ENCODE measurements at regions not wholly inside any gene's neighbourhood (a gene's known extent, or its start where the extent isn't known, plus 50 kb on each side); places are given as distances from the start of the nearest gene placed in this dataset.

DNA sequence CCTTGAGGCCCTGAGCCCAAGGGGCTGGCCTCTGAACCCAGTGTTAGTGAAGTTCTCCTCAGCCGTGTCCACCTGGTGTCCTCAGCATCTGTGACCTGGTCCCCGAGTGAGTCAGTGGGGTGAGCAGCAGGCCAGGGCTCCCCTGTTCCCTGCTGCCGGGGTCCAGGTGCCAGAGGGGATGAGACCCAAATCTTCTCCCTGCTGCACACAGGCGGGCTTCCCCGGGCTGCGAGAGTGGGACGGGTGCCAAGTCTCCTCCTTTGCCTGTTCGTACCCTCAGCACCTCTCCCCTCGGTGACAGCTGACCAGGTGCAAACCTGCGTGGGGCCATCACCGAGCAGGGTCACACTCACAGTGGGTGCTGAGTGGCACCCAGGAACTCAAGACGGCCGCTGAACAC is 514.5 kb downstream of the TBC1D22A start:
- WGBS, 10 experiments = 70 to 83% methylated on average over 1 to 2 of the region's 13 CpGs; no CpG with 5 or more reads in 8 of the 10 experiments
- Histone ChIP-seq H3K27ac (no peak overlapping the region), H3K4me1 (replicated peaks in 1 of 2) (no peaks in the 10 kb centered on the region), H3K4me3 (no peak overlapping the region)
- in situ Hi-C loops (cut with MboI; ENCODE audit: low pct_unique_long_range_greater_than_20kb in 2 of 9, low sequenced_read_pairs in 9 of 9, unreplicated experiment in 9 of 9) = no loop called here
- no peak for ATAC-seq (replicated peaks in 6 of 8)

DNA sequence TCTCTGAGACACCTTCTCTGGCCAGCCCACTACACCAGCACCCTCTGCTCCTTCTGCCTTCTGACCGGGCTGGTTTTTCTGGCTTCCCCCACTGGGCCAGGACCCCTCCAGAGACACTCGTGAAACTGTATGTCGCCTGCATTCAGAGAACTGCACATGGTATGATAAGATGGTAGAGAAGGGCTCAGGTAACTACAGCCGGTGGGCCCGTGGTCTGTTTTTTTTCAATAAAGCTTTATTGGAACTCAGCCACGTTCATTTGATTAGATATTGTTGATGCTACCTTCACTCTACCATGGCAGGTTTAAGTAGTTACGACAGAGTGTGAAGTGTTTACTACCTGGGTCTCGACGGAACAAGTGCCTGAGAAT is 514.0 kb downstream of the TBC1D22A start:
- H3K27ac ChIP-seq = no peak overlapping the region
- WGBS, 10 experiments = 60 to 95% (median 64%) methylated on average over 1 to 6 of the region's 9 CpGs; no CpG with 5 or more reads in 5 of the 10 experiments
- in situ Hi-C loops (cut with MboI; ENCODE audit: low pct_unique_long_range_greater_than_20kb in 2 of 9, low sequenced_read_pairs in 9 of 9, unreplicated experiment in 9 of 9) = no loop called here
- H3K4me3 ChIP-seq = no peak overlapping the region
- ATAC-seq (replicated peaks in 6 of 8) = no peak
- H3K4me1 ChIP-seq (replicated peaks in 1 of 2) = no peaks in the 10 kb centered on the region

DNA sequence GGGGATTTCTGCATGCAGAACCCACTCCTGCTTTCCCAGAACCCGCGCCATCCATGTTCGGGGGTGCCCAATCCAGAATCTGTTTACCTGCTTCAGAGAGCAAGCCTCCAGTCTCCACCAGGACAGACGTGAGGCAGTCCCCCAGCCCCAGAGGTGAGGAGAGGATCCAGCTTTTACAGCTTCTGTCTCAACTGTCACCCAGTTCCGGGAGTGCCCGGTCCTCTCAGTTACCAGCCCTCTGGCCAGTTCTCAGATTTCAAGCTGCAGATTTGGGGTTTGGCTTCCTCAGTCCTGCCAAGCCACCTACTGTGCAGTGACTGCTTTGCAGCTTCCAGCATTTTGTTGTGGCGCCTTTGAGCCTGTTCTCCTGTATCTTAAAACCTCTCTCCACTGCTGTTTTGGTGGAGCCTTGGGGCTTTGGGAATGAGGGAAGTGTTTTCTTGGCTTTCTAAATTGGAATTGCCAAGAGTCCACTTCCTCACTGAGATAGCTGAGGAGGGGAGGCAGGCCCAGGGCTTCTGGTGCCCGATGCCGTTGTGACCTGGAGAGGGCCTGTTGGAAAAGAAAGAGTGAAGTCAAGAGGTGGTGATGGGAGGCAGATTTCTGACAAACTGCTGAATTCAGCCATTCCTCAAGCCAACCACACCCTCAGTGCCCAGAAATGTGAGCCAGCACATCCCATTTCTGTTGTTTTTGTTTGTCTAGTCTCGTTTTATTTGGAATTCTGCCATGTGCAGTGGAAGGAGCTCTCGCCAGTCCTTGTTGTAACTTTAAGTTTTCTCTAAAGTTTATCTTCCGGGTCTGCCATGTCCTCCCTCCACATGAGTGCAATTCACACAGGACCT is 513.4 kb downstream of the TBC1D22A start:
- in situ Hi-C loops (cut with MboI; ENCODE audit: low pct_unique_long_range_greater_than_20kb in 2 of 9, low sequenced_read_pairs in 9 of 9, unreplicated experiment in 9 of 9) = no loop called here
- Histone ChIP-seq H3K4me1 (replicated peaks in 1 of 2) (no peaks in the 10 kb centered on the region), H3K4me3 (no peak overlapping the region), H3K27ac (no peak overlapping the region)
- WGBS, 10 experiments = 0 to 83% (median 51%) methylated on average over 1 to 8 of the region's 12 CpGs
- ATAC-seq (replicated peaks in 6 of 8) = peak in 3 of 8 experiments; percentile 69 to 92 (median 78)

DNA sequence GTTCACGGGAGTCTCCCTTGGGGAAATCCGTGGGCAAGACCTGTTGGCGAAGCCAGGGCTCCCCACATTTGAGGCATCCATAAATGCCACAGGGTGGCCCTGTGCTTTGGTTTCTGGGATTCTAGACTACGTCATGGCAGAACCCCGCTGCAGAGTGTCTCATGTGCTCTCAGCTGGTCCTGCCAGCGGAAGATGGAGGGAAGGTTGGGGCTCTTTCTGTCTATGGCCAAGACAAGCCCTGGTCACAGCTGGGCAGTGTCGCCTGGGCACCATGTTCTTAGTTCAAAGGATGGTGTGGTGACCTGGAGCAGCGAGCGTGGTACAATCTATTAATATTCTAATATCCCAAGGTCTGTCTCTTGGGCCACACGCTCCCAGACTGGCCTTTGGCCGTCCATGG is 511.7 kb downstream of the TBC1D22A start:
- H3K27ac ChIP-seq = no peak overlapping the region
- H3K4me1 ChIP-seq (replicated peaks in 1 of 2) = no peaks in the 10 kb centered on the region
- no peak for ATAC-seq (replicated peaks in 6 of 8)
- no peak overlapping the region for H3K4me3 ChIP-seq
- in situ Hi-C loops (cut with MboI; ENCODE audit: low pct_unique_long_range_greater_than_20kb in 2 of 9, low sequenced_read_pairs in 9 of 9, unreplicated experiment in 9 of 9) = no loop called here
- 83 to 94% (median 92%) methylated on average over 1 to 3 of the region's 11 CpGs; no CpG with 5 or more reads in 6 of the 10 experiments for WGBS, 10 experiments

DNA sequence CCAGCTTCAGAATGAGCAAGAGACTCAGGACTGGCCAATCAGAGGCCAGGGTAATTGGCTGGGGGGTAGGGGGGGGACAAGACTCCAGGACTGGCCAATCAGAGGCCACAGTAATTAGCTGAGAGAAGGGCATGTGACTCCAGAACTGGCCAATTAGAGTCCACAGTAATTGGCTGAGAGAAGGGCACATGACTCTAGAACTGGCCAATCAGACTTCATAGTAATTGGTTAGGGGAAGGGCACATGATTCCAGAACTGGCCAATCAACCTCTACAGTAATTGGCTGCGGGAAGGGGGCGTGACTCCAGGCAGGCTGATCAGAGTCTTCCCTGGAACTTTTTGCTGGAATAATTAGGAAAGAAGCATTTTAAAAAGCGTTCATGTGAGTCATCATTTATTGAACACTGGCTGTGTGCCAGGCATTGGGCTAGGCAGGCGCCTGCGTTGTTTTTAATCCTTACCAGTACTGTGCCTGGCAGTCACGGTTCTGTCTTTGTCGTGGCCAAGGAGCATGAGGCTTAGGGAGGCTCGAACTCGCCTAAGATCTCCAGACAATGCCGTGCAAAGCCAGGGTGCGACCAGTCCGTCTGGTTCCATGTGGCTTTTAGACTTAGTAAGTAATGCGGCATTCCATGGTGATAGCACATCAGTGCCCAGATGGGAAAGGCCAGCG is 508.1 kb downstream of the TBC1D22A start:
- no peak overlapping the region for H3K4me3 ChIP-seq
- 45 to 96% (median 63%) methylated on average over 4 to 11 of the region's 14 CpGs; no CpG with 5 or more reads in 2 of the 10 experiments for WGBS, 10 experiments
- H3K27ac ChIP-seq = no peak overlapping the region
- no peak for ATAC-seq (replicated peaks in 6 of 8)
- H3K4me1 ChIP-seq (replicated peaks in 1 of 2) = no peaks in the 10 kb centered on the region
- in situ Hi-C loops (cut with MboI; ENCODE audit: low pct_unique_long_range_greater_than_20kb in 2 of 9, low sequenced_read_pairs in 9 of 9, unreplicated experiment in 9 of 9) = no loop called here

DNA sequence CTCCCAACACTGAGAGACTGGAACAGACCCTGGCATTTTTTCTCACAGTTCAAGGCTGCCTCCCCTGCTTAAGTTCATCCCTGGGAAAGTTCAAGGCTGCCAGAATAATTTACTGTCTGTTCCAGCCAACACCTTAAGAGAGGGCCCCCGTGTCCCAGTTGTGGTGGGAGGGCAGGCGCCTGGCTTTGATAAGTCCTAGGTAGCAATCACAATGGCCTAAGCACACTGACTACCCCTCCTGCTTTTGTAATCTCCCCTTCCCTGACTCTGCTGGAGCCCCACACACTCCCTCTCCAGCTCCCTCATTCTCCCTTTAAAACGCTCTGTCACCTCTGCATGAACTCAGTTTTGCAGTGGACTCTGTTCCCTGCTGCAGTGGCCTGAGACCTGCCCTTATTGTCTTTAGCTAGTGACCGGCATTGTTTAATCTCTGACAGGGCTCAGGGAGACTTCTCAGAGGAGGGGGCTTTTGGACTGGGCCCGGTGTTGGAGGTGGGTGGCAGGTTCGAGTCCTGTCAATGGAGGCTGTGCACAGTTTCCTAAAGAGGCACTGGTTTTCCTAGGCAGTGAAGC is 507.2 kb downstream of the TBC1D22A start:
- in situ Hi-C loops (cut with MboI; ENCODE audit: low pct_unique_long_range_greater_than_20kb in 2 of 9, low sequenced_read_pairs in 9 of 9, unreplicated experiment in 9 of 9) = no loop called here
- Histone ChIP-seq H3K4me3 (no peak overlapping the region), H3K27ac (no peak overlapping the region), H3K4me1 (replicated peaks in 1 of 2) (no peaks in the 10 kb centered on the region)
- ATAC-seq (replicated peaks in 6 of 8) = no peak
- 10 to 69% (median 41%) methylated on average over 1 to 6 of the region's 6 CpGs; no CpG with 5 or more reads in 2 of the 10 experiments for WGBS, 10 experiments

DNA sequence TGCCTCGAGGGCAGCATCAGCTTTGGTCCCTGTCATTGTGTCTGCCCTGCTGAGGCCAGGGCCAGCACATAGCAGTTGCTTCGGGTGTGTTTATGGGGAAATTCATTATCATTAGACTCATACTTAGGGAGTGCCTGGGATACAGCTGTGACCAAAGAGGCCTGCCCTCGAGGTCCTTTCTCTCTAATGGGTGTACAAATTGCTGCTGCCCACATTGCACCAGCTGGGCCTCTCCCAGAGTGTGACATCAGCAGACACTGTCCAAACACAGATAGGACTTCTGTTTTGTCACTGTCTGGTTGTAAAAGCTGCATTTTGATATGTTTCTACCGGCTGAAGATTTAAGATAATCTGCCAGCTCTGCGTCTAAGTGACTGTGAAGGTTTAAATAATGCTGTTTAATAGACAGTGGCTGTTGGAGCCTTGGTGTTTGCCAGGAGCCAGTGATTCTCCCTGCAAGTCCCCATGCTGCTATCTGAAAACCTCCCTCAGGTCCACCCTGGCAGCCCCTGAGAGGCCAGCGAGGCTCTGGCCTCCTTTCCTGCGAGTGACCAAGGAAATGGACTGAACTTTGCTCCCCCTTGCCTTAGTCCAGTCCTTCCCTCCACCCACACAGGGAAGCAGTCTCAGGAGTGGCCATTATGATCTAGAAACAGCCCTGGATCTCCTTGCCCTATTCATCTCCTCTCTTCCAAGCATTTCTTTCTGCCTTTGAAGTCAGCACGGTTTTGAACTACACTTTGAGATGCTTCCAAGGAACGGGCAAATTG is 505.2 kb downstream of the TBC1D22A start:
- in situ Hi-C loops (cut with MboI; ENCODE audit: low pct_unique_long_range_greater_than_20kb in 2 of 9, low sequenced_read_pairs in 9 of 9, unreplicated experiment in 9 of 9) = no loop called here
- WGBS, 10 experiments = 13 to 79% (median 34%) methylated on average over 1 to 7 of the region's 9 CpGs; no CpG with 5 or more reads in 2 of the 10 experiments
- peak in 2 of 8 experiments; percentile 39 to 64 for ATAC-seq (replicated peaks in 6 of 8)
- H3K4me1 ChIP-seq (replicated peaks in 1 of 2) = no peaks in the 10 kb centered on the region
- H3K27ac ChIP-seq = no peak overlapping the region
- H3K4me3 ChIP-seq = no peak overlapping the region

DNA sequence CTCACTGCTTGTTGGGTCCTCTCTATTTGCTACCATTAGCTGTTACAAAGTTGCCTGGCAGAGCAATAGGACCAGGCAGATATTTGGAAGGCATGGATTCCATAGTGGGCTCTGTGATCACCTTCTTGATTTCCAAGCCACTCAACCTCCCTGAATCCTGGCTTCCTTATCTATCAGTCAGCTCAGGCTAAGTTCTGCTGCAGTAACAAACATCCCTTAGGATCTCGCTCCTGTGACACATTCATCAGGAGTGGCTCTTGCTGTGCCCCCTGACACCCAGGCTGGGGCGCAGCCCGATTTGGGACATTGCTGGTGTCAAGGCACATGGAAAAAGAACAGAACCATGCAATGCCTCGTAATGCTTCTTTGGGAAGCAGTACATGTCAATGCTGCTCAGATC is 503.9 kb downstream of the TBC1D22A start:
- ATAC-seq (replicated peaks in 6 of 8) = no peak
- H3K4me3 ChIP-seq = no peak overlapping the region
- 0 to 100% (median 17%) methylated on average over 1 to 4 of the region's 4 CpGs; no CpG with 5 or more reads in 4 of the 10 experiments for WGBS, 10 experiments
- no peak overlapping the region for H3K27ac ChIP-seq
- no peaks in the 10 kb centered on the region for H3K4me1 ChIP-seq (replicated peaks in 1 of 2)
- in situ Hi-C loops (cut with MboI; ENCODE audit: low pct_unique_long_range_greater_than_20kb in 2 of 9, low sequenced_read_pairs in 9 of 9, unreplicated experiment in 9 of 9) = no loop called here

DNA sequence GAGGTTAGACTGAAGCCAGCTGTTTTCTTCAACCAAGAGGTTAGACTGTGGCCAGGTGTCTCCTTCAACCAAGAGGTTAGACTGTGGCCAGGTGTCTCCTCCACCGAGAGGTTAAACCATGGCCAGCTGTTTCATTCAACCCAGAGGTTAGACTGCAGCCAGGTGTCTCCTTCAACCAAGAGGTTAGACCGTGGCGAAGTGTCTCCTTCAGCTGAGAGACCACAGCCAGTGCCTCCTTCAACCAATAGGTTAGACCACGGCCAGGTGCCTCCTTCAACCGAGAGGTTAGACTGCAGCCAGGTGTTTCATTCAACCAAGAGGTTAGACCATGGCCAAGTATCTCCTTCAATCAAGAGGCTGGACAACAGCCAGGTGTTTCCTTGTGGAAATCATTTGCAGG is 498.1 kb downstream of the TBC1D22A start:
- no peak for ATAC-seq (replicated peaks in 6 of 8)
- Histone ChIP-seq H3K4me3 (no peak overlapping the region), H3K27ac (no peak overlapping the region), H3K4me1 (replicated peaks in 1 of 2) (no peaks in the 10 kb centered on the region)
- WGBS, 10 experiments = 18 to 100% (median 58%) methylated on average over 1 to 3 of the region's 5 CpGs; no CpG with 5 or more reads in 3 of the 10 experiments
- in situ Hi-C loops (cut with MboI; ENCODE audit: low pct_unique_long_range_greater_than_20kb in 2 of 9, low sequenced_read_pairs in 9 of 9, unreplicated experiment in 9 of 9) = no loop called here

DNA sequence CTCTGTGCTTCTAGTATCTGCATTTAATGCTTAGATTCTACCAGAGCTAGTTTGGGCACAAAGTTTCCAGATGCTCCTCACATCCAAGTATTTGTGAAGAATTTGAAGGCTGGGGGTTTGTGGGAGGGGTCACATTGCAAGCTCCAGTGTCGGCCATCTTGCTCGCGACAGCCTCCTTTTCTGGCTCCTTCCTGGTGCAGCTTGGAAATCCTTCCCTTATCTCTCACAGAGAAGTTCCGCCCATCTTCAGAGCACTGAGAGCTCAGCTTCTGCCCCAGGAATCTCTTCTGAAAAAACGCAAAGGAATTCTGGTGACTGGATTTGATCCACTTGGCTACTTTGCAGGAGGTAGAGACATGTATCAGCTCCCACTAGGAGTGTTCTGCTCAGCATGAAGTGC is 497.5 kb downstream of the TBC1D22A start:
- no peak for ATAC-seq (replicated peaks in 6 of 8)
- 30 to 100% (median 60%) methylated on average over 1 to 5 of the region's 5 CpGs; no CpG with 5 or more reads in 4 of the 10 experiments for WGBS, 10 experiments
- Histone ChIP-seq H3K27ac (no peak overlapping the region), H3K4me1 (replicated peaks in 1 of 2) (no peaks in the 10 kb centered on the region), H3K4me3 (no peak overlapping the region)
- in situ Hi-C loops (cut with MboI; ENCODE audit: low pct_unique_long_range_greater_than_20kb in 2 of 9, low sequenced_read_pairs in 9 of 9, unreplicated experiment in 9 of 9) = no loop called here

DNA sequence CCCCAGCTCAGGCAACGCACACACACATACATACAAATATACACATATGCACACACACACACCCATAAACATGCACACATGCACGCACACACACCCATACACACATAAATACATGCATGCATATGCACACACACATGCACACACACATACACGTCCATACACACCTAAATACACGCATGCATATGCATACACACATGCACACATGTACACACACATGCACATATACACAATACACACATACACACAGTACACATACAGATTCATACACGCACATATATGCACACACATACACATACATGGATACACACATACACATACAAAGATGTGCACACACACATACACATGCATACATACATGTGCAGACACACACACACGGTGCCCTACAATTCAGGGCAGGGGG is 496.6 kb downstream of the TBC1D22A start:
- no peak overlapping the region for H3K27ac ChIP-seq
- ATAC-seq (replicated peaks in 6 of 8) = no peak
- WGBS, 10 experiments = 0 to 67% (median 24%) methylated on average over 1 to 6 of the region's 6 CpGs; no CpG with 5 or more reads in 4 of the 10 experiments
- H3K4me3 ChIP-seq = no peak overlapping the region
- in situ Hi-C loops (cut with MboI; ENCODE audit: low pct_unique_long_range_greater_than_20kb in 2 of 9, low sequenced_read_pairs in 9 of 9, unreplicated experiment in 9 of 9) = no loop called here
- no peaks in the 10 kb centered on the region for H3K4me1 ChIP-seq (replicated peaks in 1 of 2)

DNA sequence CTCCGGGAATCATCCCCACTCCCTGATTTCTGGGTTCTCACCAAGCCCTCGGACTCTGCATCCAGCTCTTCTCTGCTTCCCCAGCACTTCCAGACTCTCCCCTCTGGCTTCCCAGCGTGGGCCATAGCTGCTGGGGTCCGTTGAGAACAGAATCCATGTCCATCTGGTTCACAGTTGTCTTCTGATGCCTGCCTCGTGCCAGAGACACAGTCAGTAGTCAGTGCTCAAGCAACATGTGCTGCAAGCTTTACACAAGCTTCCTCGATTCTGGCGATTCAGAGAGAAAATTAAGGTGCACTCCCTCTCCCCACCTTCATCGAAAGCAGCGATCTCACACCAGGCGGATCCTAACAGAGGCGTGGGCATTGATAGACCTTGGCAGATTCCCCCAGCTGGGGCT is 495.5 kb downstream of the TBC1D22A start:
- no peak for ATAC-seq (replicated peaks in 6 of 8)
- in situ Hi-C loops (cut with MboI; ENCODE audit: low pct_unique_long_range_greater_than_20kb in 2 of 9, low sequenced_read_pairs in 9 of 9, unreplicated experiment in 9 of 9) = no loop called here
- Histone ChIP-seq H3K27ac (no peak overlapping the region), H3K4me1 (replicated peaks in 1 of 2) (no peaks in the 10 kb centered on the region), H3K4me3 (no peak overlapping the region)
- WGBS, 10 experiments = 0 to 76% (median 40%) methylated on average over 1 to 7 of the region's 11 CpGs; no CpG with 5 or more reads in 3 of the 10 experiments

DNA sequence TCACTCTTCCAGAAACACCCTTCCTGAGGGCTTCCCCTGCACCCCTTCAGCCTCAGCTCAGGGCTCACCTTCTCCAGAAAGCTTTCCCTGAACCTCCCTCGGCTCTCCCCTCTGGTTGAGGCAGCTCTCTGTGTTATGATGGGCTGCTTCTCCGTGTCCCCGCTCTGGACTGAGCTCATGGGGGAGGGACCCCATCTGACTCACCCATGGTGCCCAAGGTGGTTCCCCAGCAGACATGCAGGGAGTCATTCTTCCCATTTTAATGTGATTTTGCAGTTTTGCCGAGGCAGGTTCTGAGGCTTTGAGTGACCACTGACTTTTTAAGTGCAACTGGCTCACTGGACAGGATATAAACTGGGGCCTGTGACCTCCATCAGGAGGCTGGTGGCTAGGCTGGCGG is 495.1 kb downstream of the TBC1D22A start:
- no peak for ATAC-seq (replicated peaks in 6 of 8)
- 18 to 88% (median 19%) methylated on average over 1 to 4 of the region's 5 CpGs; no CpG with 5 or more reads in 6 of the 10 experiments for WGBS, 10 experiments
- no peaks in the 10 kb centered on the region for H3K4me1 ChIP-seq (replicated peaks in 1 of 2)
- H3K27ac ChIP-seq = no peak overlapping the region
- no peak overlapping the region for H3K4me3 ChIP-seq
- in situ Hi-C loops (cut with MboI; ENCODE audit: low pct_unique_long_range_greater_than_20kb in 2 of 9, low sequenced_read_pairs in 9 of 9, unreplicated experiment in 9 of 9) = no loop called here
